ENCODE measurements at regions not wholly inside any gene's neighbourhood (a gene's known extent, or its start where the extent isn't known, plus 50 kb on each side); places are given as distances from the start of the nearest gene placed in this dataset.
"Not testable (repeated sequence)": the region's sequence is repeated elsewhere in the genome, so short reads cannot be mapped to it uniquely, and the experiment has no call there.

GRCh38 chr4:3638080-3638795 is 106.0 kb upstream of the LRPAP1 start:
- Histone ChIP-seq H3K4me3 (ENCODE audit: low read depth, low read length) (no peak overlapping the region), H3K9me3 (ENCODE audit: control insufficient read depth, insufficient read depth, low read length) (peaks cover 4% of the 10 kb centered on the region), H3K36me3 (ENCODE audit: control insufficient read depth, insufficient read depth, low read length) (no peaks in the 10 kb centered on the region), H3K27me3 (ENCODE audit: control insufficient read depth, insufficient read depth, low read length) (no peaks in the 10 kb centered on the region), H3K9ac (ENCODE audit: low read depth, low read length) (no peak overlapping the region), H3K4me1 (ENCODE audit: control insufficient read depth, insufficient read depth, low read length) (no peaks in the 10 kb centered on the region)

- H3K36me3 ChIP-seq (ENCODE audit: control insufficient read depth, insufficient read depth, low read length) = no peaks in the 10 kb centered on the region
- no peak overlapping the region for H3K4me3 ChIP-seq (ENCODE audit: low read depth, low read length)
- H3K9ac ChIP-seq (ENCODE audit: low read depth, low read length) = no peak overlapping the region
- H3K4me1 ChIP-seq (ENCODE audit: control insufficient read depth, insufficient read depth, low read length) = no peaks in the 10 kb centered on the region
- peaks cover 4% of the 10 kb centered on the region for H3K9me3 ChIP-seq (ENCODE audit: control insufficient read depth, insufficient read depth, low read length)
- H3K27me3 ChIP-seq (ENCODE audit: control insufficient read depth, insufficient read depth, low read length) = no peaks in the 10 kb centered on the region
Measured at GRCh38 chr4:3637326-3638016, 105.2 kb upstream of the LRPAP1 start.

GRCh38 chr4:3636646-3637320 is 104.6 kb upstream of the LRPAP1 start:
- Histone ChIP-seq H3K4me3 (ENCODE audit: low read depth, low read length) (no peak overlapping the region), H3K9me3 (ENCODE audit: control insufficient read depth, insufficient read depth, low read length) (peaks cover 4% of the 10 kb centered on the region), H3K36me3 (ENCODE audit: control insufficient read depth, insufficient read depth, low read length) (no peaks in the 10 kb centered on the region), H3K4me1 (ENCODE audit: control insufficient read depth, insufficient read depth, low read length) (no peaks in the 10 kb centered on the region), H3K9ac (ENCODE audit: low read depth, low read length) (no peak overlapping the region), H3K27me3 (ENCODE audit: control insufficient read depth, insufficient read depth, low read length) (no peaks in the 10 kb centered on the region)

- H3K27me3 ChIP-seq (ENCODE audit: control insufficient read depth, insufficient read depth, low read length); H3K9ac ChIP-seq (ENCODE audit: low read depth, low read length); H3K4me3 ChIP-seq (ENCODE audit: low read depth, low read length); H3K36me3 ChIP-seq (ENCODE audit: control insufficient read depth, insufficient read depth, low read length); H3K4me1 ChIP-seq (ENCODE audit: control insufficient read depth, insufficient read depth, low read length); H3K9me3 ChIP-seq (ENCODE audit: control insufficient read depth, insufficient read depth, low read length): not testable (repeated sequence)
Measured at GRCh38 chr4:3636020-3636419, 103.8 kb upstream of the LRPAP1 start.

GRCh38 chr4:3634894-3635820 is 102.9 kb upstream of the LRPAP1 start:
- H3K4me3 ChIP-seq (ENCODE audit: low read depth, low read length) = no peak overlapping the region
- no peaks in the 10 kb centered on the region for H3K4me1 ChIP-seq (ENCODE audit: control insufficient read depth, insufficient read depth, low read length)
- no peak overlapping the region for H3K9ac ChIP-seq (ENCODE audit: low read depth, low read length)
- H3K36me3 ChIP-seq (ENCODE audit: control insufficient read depth, insufficient read depth, low read length) = no peaks in the 10 kb centered on the region
- H3K27me3 ChIP-seq (ENCODE audit: control insufficient read depth, insufficient read depth, low read length) = no peaks in the 10 kb centered on the region
- H3K9me3 ChIP-seq (ENCODE audit: control insufficient read depth, insufficient read depth, low read length) = peaks cover 4% of the 10 kb centered on the region

- no peaks in the 10 kb centered on the region for H3K27me3 ChIP-seq (ENCODE audit: control insufficient read depth, insufficient read depth, low read length)
- peaks cover 4% of the 10 kb centered on the region for H3K9me3 ChIP-seq (ENCODE audit: control insufficient read depth, insufficient read depth, low read length)
- no peak overlapping the region for H3K9ac ChIP-seq (ENCODE audit: low read depth, low read length)
- no peak overlapping the region for H3K4me3 ChIP-seq (ENCODE audit: low read depth, low read length)
- H3K36me3 ChIP-seq (ENCODE audit: control insufficient read depth, insufficient read depth, low read length) = no peaks in the 10 kb centered on the region
- no peaks in the 10 kb centered on the region for H3K4me1 ChIP-seq (ENCODE audit: control insufficient read depth, insufficient read depth, low read length)
Measured at GRCh38 chr4:3634281-3634857, 102.1 kb upstream of the LRPAP1 start.

GRCh38 chr4:3633277-3633676 is 101.1 kb upstream of the LRPAP1 start:
- not testable (repeated sequence) for H3K4me1 ChIP-seq (ENCODE audit: control insufficient read depth, insufficient read depth, low read length); H3K4me3 ChIP-seq (ENCODE audit: low read depth, low read length); H3K27me3 ChIP-seq (ENCODE audit: control insufficient read depth, insufficient read depth, low read length); H3K9me3 ChIP-seq (ENCODE audit: control insufficient read depth, insufficient read depth, low read length); H3K9ac ChIP-seq (ENCODE audit: low read depth, low read length); H3K36me3 ChIP-seq (ENCODE audit: control insufficient read depth, insufficient read depth, low read length)

- H3K27me3 ChIP-seq (ENCODE audit: control insufficient read depth, insufficient read depth, low read length); H3K9me3 ChIP-seq (ENCODE audit: control insufficient read depth, insufficient read depth, low read length); H3K4me1 ChIP-seq (ENCODE audit: control insufficient read depth, insufficient read depth, low read length); H3K4me3 ChIP-seq (ENCODE audit: low read depth, low read length); H3K36me3 ChIP-seq (ENCODE audit: control insufficient read depth, insufficient read depth, low read length); H3K9ac ChIP-seq (ENCODE audit: low read depth, low read length): not testable (repeated sequence)
Measured at GRCh38 chr4:3632794-3633193, 100.6 kb upstream of the LRPAP1 start.

GRCh38 chr4:3631544-3632266 is 99.5 kb upstream of the LRPAP1 start:
- not testable (repeated sequence) for H3K4me3 ChIP-seq (ENCODE audit: low read depth, low read length); H3K9ac ChIP-seq (ENCODE audit: low read depth, low read length); H3K36me3 ChIP-seq (ENCODE audit: control insufficient read depth, insufficient read depth, low read length); H3K4me1 ChIP-seq (ENCODE audit: control insufficient read depth, insufficient read depth, low read length); H3K9me3 ChIP-seq (ENCODE audit: control insufficient read depth, insufficient read depth, low read length); H3K27me3 ChIP-seq (ENCODE audit: control insufficient read depth, insufficient read depth, low read length)

- no peaks in the 10 kb centered on the region for H3K9me3 ChIP-seq (ENCODE audit: control insufficient read depth, insufficient read depth, low read length)
- no peaks in the 10 kb centered on the region for H3K27me3 ChIP-seq (ENCODE audit: control insufficient read depth, insufficient read depth, low read length)
- H3K4me1 ChIP-seq (ENCODE audit: control insufficient read depth, insufficient read depth, low read length) = no peaks in the 10 kb centered on the region
- H3K4me3 ChIP-seq (ENCODE audit: low read depth, low read length) = no peak overlapping the region
- H3K9ac ChIP-seq (ENCODE audit: low read depth, low read length) = no peak overlapping the region
- H3K36me3 ChIP-seq (ENCODE audit: control insufficient read depth, insufficient read depth, low read length) = no peaks in the 10 kb centered on the region
Measured at GRCh38 chr4:3630598-3631543, 98.6 kb upstream of the LRPAP1 start.
